H9 (cell line): ENCODE measurements at regions not wholly inside any gene's neighbourhood (a gene's known extent, or its start where the extent isn't known, plus 50 kb on each side); places are given as distances from the start of the nearest gene placed in this dataset.

ENCODE experiments used
- DNase-seq: peaks from one replicate; pipeline ENCODE4 v3.0.0-alpha.2; 2017
- H2AFZ ChIP-seq: one replicate; pipeline ENCODE4 v1.6.1; 2013; ENCODE audit warnings: mild to moderate bottlenecking, low read length, control low read depth, moderate library complexity
- H2AK5ac ChIP-seq: 2 replicates; pipeline ENCODE4 v1.6.1; 2013; ENCODE audit warnings: low read length, control low read depth, mixed read lengths; ENCODE audit not compliant: insufficient read length
- H2BK120ac ChIP-seq: one replicate; pipeline ENCODE4 v1.6.1; 2013; ENCODE audit warnings: low read depth, mild to moderate bottlenecking, low read length, control low read depth, inconsistent platforms; ENCODE audit not compliant: poor library complexity, severe bottlenecking
- H2BK12ac ChIP-seq: 2 replicates; pipeline ENCODE4 v1.6.1; 2013; ENCODE audit warnings: low read length, control low read depth, mixed read lengths, low read depth; ENCODE audit not compliant: insufficient read length
- H2BK15ac ChIP-seq: 2 replicates; pipeline ENCODE4 v1.6.1; 2013; ENCODE audit warnings: low read depth, low read length, control low read depth
- H2BK20ac ChIP-seq: one replicate; pipeline ENCODE4 v1.6.1; 2013; ENCODE audit warnings: low read depth, mild to moderate bottlenecking, low read length, control low read depth, inconsistent platforms; ENCODE audit not compliant: poor library complexity, severe bottlenecking
- H2BK5ac ChIP-seq: 2 replicates; pipeline ENCODE4 v1.6.1; 2013; ENCODE audit warnings: low read length, control low read depth, mixed read lengths; ENCODE audit not compliant: insufficient read length
- H3K14ac ChIP-seq: 2 replicates; pipeline ENCODE4 v1.6.1; 2013; ENCODE audit warnings: low read length, control low read depth; ENCODE audit not compliant: insufficient read depth
- H3K18ac ChIP-seq: 2 replicates; pipeline ENCODE4 v1.6.1; 2013; ENCODE audit warnings: low read depth, mild to moderate bottlenecking, mixed read lengths, low read length, control low read depth; ENCODE audit not compliant: insufficient read length
- H3K23ac ChIP-seq: 2 replicates; pipeline ENCODE4 v1.6.1; 2013; ENCODE audit warnings: low read length, control low read depth, mixed read lengths, low read depth; ENCODE audit not compliant: insufficient read length
- H3K23me2 ChIP-seq: 2 replicates; pipeline ENCODE4 v1.6.1; 2013; ENCODE audit warnings: low read depth, mild to moderate bottlenecking, mixed read lengths, low read length, control low read depth; ENCODE audit not compliant: insufficient read length, poor library complexity, severe bottlenecking
- H3K27ac ChIP-seq: 2 replicates; pipeline ENCODE4 v1.5.1; 2013; ENCODE audit warnings: low read length, control low read depth, mixed read lengths, low read depth; ENCODE audit not compliant: insufficient read length
- H3K27me3 ChIP-seq: 2 replicates; pipeline ENCODE4 v1.6.1; 2013; ENCODE audit warnings: low read length, control low read depth, inconsistent platforms; ENCODE audit not compliant: insufficient read depth
- H3K4ac ChIP-seq: 2 replicates; pipeline ENCODE4 v1.6.1; 2013; ENCODE audit warnings: low read depth, mild to moderate bottlenecking, control low read depth, inconsistent platforms, low read length, moderate library complexity
- H3K4me1 ChIP-seq: 2 replicates; pipeline ENCODE4 v1.6.1; 2013; ENCODE audit warnings: low read length, control low read depth, inconsistent platforms; ENCODE audit not compliant: insufficient read depth
- H3K4me2 ChIP-seq: 2 replicates; pipeline ENCODE4 v1.6.1; 2013; ENCODE audit warnings: low read length, control low read depth, mixed read lengths; ENCODE audit not compliant: insufficient read length, insufficient read depth
- H3K56ac ChIP-seq: 2 replicates; pipeline ENCODE4 v1.6.1; 2013; ENCODE audit warnings: low read depth, mild to moderate bottlenecking, mixed read lengths, low read length, control low read depth; ENCODE audit not compliant: insufficient read length
- H3K79me1 ChIP-seq: 2 replicates; pipeline ENCODE4 v1.6.1; 2013; ENCODE audit warnings: low read depth, mild to moderate bottlenecking, moderate library complexity, low read length, control low read depth, inconsistent platforms; ENCODE audit not compliant: insufficient read depth, poor library complexity, severe bottlenecking
- H3K79me2 ChIP-seq: 2 replicates; pipeline ENCODE4 v1.6.1; 2013; ENCODE audit warnings: low read length, control low read depth, inconsistent platforms; ENCODE audit not compliant: insufficient read depth
- H3K9ac ChIP-seq: 2 replicates; pipeline ENCODE4 v1.6.1; 2013; ENCODE audit warnings: low read length, control low read depth, mixed read lengths; ENCODE audit not compliant: insufficient read length; ENCODE audit errors: extremely low read depth
- H3K9me3 ChIP-seq: one replicate; pipeline ENCODE4 v1.6.1; 2013; ENCODE audit warnings: low read depth, low read length, inconsistent platforms; ENCODE audit not compliant: control insufficient read depth
- H3T11ph ChIP-seq: one replicate; pipeline ENCODE4 v1.6.1; 2013; ENCODE audit warnings: mild to moderate bottlenecking, low read length, control low read depth, inconsistent platforms
- H4K20me1 ChIP-seq: one replicate; pipeline ENCODE4 v1.6.1; 2013; ENCODE audit not compliant: control insufficient read depth, insufficient read length, insufficient read depth
- H4K5ac ChIP-seq: 2 replicates; pipeline ENCODE4 v1.6.1; 2013; ENCODE audit warnings: low read depth, mild to moderate bottlenecking, mixed read lengths, low read length, control low read depth; ENCODE audit not compliant: insufficient read length
- H4K8ac ChIP-seq: replicated peaks from 2 replicates; pipeline ENCODE4 v1.6.1; 2013; ENCODE audit warnings: low read length, control low read depth, mixed read lengths, low read depth; ENCODE audit not compliant: insufficient read length
- H4K91ac ChIP-seq: 2 replicates; pipeline ENCODE4 v1.6.1; 2013; ENCODE audit warnings: low read depth, mild to moderate bottlenecking, moderate library complexity, mixed read lengths, low read length, control low read depth; ENCODE audit not compliant: insufficient read length
- H3K27ac Mint-ChIP-seq, 3 experiments: 2 replicates in 2 of 3; 3 replicates in 1 of 3; pipeline ENCODE4 v1.8.0; 2020 to 2021; ENCODE audit warnings: mixed read lengths in 3 of 3, mild to moderate bottlenecking in 1 of 3, moderate library complexity in 1 of 3
- H3K27me3 Mint-ChIP-seq: 2 replicates; pipeline ENCODE4 v1.8.0; 2021; ENCODE audit warnings: low read depth, mild to moderate bottlenecking, moderate library complexity, mixed read lengths
- H3K36me3 Mint-ChIP-seq, 3 experiments: 2 replicates in 2 of 3; 3 replicates in 1 of 3; pipeline ENCODE4 v1.8.0; 2020 to 2021; ENCODE audit warnings: low read depth in 3 of 3, mixed read lengths in 3 of 3; ENCODE audit not compliant: insufficient read depth in 1 of 3
- H3K4me1 Mint-ChIP-seq, 2 experiments: 2 replicates each; pipeline ENCODE4 v1.8.0; 2020; ENCODE audit warnings: mixed read lengths in 2 of 2
- H3K4me3 Mint-ChIP-seq, 2 experiments: 2 replicates in 1 of 2; 3 replicates in 1 of 2; pipeline ENCODE4 v1.8.0; 2020 to 2021; ENCODE audit warnings: mild to moderate bottlenecking in 2 of 2, mixed read lengths in 2 of 2, moderate library complexity in 1 of 2
- H3K9me3 Mint-ChIP-seq, 2 experiments: 2 replicates in 1 of 2; 3 replicates in 1 of 2; pipeline ENCODE4 v1.8.0; 2020; ENCODE audit warnings: mild to moderate bottlenecking in 2 of 2, mixed read lengths in 2 of 2, moderate library complexity in 1 of 2
- WGBS: extraction: QIAGEN DNeasy Blood & Tissue Kit; methylation state at CpG from one replicate; pipeline ENCODE4 v1.1.7; 2013; ENCODE audit warnings: missing lambda C conversion rate, low lambda C conversion rate, mixed read lengths; ENCODE audit not compliant: insufficient read length; ENCODE audit errors: extremely low coverage; 5-methylcytosine and 5-hydroxymethylcytosine counted together
- TF ChIP-seq, protein P1 (sequence below): fragments of 200-600 bp; sonication (generic); conservative IDR thresholded peaks from 3 replicates; pipeline ENCODE4 v1.8.0; 2021; ENCODE audit warnings: antibody characterized with exemption, mild to moderate bottlenecking

DNA sequence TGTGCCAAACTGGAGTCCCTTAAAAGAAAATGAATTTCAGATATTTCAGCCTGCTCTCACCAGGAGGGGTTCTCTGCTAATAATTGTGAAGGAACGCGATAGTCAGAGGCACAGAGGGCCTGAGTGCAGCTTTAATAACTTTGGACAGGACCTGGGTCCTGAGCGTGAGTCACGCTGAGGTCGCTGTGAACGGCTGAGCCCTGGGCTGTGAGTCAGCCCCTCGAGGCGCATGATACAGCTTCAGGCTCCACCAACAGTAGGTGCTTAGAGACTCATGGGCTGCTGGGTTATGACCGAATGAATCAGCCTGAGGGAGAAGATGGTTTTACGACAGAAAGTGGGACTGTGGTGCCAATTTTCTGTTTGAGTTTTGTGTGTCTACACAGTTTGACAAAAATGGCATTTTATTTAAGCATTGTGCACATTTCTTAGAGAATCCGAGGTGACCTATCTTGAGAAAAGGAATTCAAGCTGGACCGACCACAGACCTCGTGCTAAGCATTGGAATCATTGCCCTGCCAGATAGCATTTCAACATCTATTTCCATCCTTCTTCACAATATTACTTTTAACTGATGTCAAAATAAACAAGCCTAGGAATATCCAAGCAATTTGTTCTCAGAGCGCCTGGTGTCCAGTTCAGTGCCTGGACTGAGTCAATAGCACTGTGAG, 183.0 kb downstream of the THBS2 start:
- H3K27me3 Mint-ChIP-seq, result no peaks in the 10 kb centered on the region
- no peak overlapping the region for H3K4me2 ChIP-seq
- TF ChIP-seq, protein P1, sequence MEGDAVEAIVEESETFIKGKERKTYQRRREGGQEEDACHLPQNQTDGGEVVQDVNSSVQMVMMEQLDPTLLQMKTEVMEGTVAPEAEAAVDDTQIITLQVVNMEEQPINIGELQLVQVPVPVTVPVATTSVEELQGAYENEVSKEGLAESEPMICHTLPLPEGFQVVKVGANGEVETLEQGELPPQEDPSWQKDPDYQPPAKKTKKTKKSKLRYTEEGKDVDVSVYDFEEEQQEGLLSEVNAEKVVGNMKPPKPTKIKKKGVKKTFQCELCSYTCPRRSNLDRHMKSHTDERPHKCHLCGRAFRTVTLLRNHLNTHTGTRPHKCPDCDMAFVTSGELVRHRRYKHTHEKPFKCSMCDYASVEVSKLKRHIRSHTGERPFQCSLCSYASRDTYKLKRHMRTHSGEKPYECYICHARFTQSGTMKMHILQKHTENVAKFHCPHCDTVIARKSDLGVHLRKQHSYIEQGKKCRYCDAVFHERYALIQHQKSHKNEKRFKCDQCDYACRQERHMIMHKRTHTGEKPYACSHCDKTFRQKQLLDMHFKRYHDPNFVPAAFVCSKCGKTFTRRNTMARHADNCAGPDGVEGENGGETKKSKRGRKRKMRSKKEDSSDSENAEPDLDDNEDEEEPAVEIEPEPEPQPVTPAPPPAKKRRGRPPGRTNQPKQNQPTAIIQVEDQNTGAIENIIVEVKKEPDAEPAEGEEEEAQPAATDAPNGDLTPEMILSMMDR, result no peak

More for the DNA sequence above, 183.0 kb downstream of the THBS2 start:
- Histone ChIP-seq H3K79me1 (no peaks in the 10 kb centered on the region), H4K5ac (no peak overlapping the region), H3K9me3 (no peaks in the 10 kb centered on the region), H3K79me2 (no peaks in the 10 kb centered on the region), H3K18ac (no peak overlapping the region), H2AFZ (no peak overlapping the region), H3K56ac (no peak overlapping the region), H2BK20ac (no peak overlapping the region), H4K20me1 (no peaks in the 10 kb centered on the region), H3K23ac (no peak overlapping the region), H3K23me2 (no peaks in the 10 kb centered on the region), H4K8ac (peak overlapping the region; percentile 60), H4K91ac (no peak overlapping the region), H3K4ac (no peak overlapping the region), H3K27ac (no peak overlapping the region), H2BK15ac (no peak overlapping the region), H3T11ph (no peak overlapping the region), H2BK120ac (no peak overlapping the region), H2BK12ac (no peak overlapping the region), H3K9ac (no peak overlapping the region), H3K27me3 (no peaks in the 10 kb centered on the region), H2AK5ac (no peak overlapping the region), H3K14ac (no peak overlapping the region), H3K4me1 (no peaks in the 10 kb centered on the region), H2BK5ac (no peak overlapping the region)
- Mint-ChIP-seq H3K27ac (no peak overlapping the region), H3K4me3 (no peak overlapping the region), H3K9me3 (no peaks in the 10 kb centered on the region), H3K4me1 (peaks cover 0 to 3% of the 10 kb centered on the region in 2 experiments; a peak in 1 of 4 replicates), H3K36me3 (peaks cover 0 to 4% (median 0%) of the 10 kb centered on the region in 3 experiments; a peak in 2 of 7 replicates)
- no peak for DNase-seq
- no CpG with 5 or more reads among the region's 14 CpGs for WGBS
